ENCODE measurements at regions not wholly inside any gene's neighbourhood (a gene's known extent, or its start where the extent isn't known, plus 50 kb on each side); places are given as distances from the start of the nearest gene placed in this dataset.

DNA sequence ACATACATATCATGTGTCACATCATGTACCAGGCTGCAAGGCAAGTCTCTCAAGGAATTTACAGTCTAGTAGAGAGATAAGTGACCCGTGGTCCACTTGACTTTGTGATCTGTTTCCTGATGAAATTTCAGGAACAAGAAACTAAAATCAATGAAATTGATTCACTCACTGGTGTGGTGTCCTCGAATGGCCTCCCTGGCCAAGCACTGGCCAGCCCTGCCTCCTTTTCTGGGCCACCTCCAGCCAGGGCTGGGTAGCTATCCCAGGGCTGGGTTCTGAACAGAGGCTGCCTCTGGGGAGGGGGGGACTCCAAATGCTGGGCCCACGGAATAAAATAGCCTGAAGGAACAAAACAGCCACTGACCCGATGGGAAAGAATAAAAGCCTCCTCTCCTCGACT lies 182.2 kb downstream of the HERPUD2 start:
- Mint-ChIP-seq H3K27me3 (peaks cover 11 to 19% of the 10 kb centered on the region in 2 donors), H3K4me1 (no peaks in the 10 kb centered on the region), H3K4me3 (no peak overlapping the region), H3K36me3 (no peaks in the 10 kb centered on the region), H3K9me3 (no peaks in the 10 kb centered on the region), H3K27ac (no peak overlapping the region)
- H3K9me3 ChIP-seq, result no peaks in the 10 kb centered on the region
- DNase-seq (no peak), ATAC-seq (replicated peaks in 1 of 4) (no peak)
- no peaks in the 10 kb centered on the region for H3K36me3 ChIP-seq (ENCODE audit: control insufficient read depth in 2 of 2, extremely low read depth in 1 of 2, insufficient read depth in 1 of 2, low read length in 1 of 2)
- CTCF ChIA-PET, result no interaction called here
- peaks cover 0 to 2% of the 10 kb centered on the region in 2 experiments for H3K27me3 ChIP-seq (replicated peaks in 1 of 2; ENCODE audit: control insufficient read depth in 2 of 2, extremely low read depth in 1 of 2, insufficient read depth in 2 of 2, low read length in 1 of 2)
- H3K4me1 ChIP-seq (ENCODE audit: control insufficient read depth in 1 of 2, extremely low read depth in 1 of 2, insufficient read depth in 2 of 2, low read length in 2 of 2), result no peaks in the 10 kb centered on the region
- POLR2A ChIA-PET, result no interaction called here
- no peak overlapping the region for H3K4me3 ChIP-seq (ENCODE audit: control insufficient read depth in 1 of 2, extremely low read depth in 1 of 2, low read length in 1 of 2)
- H3K27ac ChIP-seq (ENCODE audit: low read length), result no peak overlapping the region
- 100% methylated on average over 1 of the region's 5 CpGs for WGBS (ENCODE audit: insufficient coverage)

DNA sequence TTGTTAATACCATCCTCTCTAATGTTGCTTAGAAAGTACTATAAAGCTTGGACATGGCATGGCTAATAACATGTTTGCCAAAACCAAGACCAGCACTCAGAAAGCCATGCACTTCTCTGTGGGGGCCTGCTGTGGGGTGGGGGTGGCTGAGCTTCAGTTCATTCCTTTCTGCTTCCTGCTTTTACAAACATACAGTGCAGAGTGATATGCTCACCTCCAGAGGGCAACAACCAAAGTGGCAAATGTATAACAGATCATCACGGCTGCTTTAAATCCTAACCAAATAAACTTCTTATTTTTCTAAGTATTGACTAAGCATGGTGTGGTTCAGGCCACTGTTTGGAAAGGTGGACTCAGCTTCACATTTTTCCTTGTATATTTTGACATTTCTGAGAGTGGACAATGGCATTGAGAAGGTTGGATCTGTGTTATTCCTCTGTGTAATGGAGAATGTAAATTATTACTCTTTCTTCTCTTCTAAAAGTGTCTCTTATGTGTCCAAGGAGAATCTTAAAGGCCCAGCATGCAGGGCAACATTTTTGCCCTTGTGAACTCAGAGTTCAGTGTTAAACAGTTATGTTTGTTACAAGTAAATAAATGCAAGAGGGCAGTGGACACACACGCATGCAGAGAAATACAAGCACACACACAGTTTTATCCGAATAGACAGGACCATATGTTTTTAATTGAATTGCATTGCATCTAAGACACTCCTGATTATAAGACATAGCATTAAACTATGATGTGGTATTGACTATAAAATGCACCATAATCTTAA lies 186.1 kb downstream of the HERPUD2 start:
- Histone ChIP-seq H3K4me1 (ENCODE audit: control insufficient read depth in 1 of 2, extremely low read depth in 1 of 2, insufficient read depth in 2 of 2, low read length in 2 of 2) (no peaks in the 10 kb centered on the region), H3K27me3 (replicated peaks in 1 of 2; ENCODE audit: control insufficient read depth in 2 of 2, extremely low read depth in 1 of 2, insufficient read depth in 2 of 2, low read length in 1 of 2) (peaks cover 0 to 9% of the 10 kb centered on the region in 2 experiments), H3K9me3 (no peaks in the 10 kb centered on the region), H3K4me3 (ENCODE audit: control insufficient read depth in 1 of 2, extremely low read depth in 1 of 2, low read length in 1 of 2) (no peak overlapping the region), H3K27ac (ENCODE audit: low read length) (no peak overlapping the region), H3K36me3 (ENCODE audit: control insufficient read depth in 2 of 2, extremely low read depth in 1 of 2, insufficient read depth in 1 of 2, low read length in 1 of 2) (no peaks in the 10 kb centered on the region)
- ChIA-PET POLR2A (no interaction called here), CTCF (interaction anchor here (0.6 to 1.2 kb wide), 3 partner anchors 12 to 979 kb away, joined by 3 to 12 read pairs (median 4); no protein-coding TSS in a partner anchor)
- Mint-ChIP-seq H3K27me3 (peaks cover 13 to 22% of the 10 kb centered on the region in 2 donors), H3K27ac (no peak overlapping the region), H3K4me3 (no peak overlapping the region), H3K9me3 (no peaks in the 10 kb centered on the region), H3K36me3 (no peaks in the 10 kb centered on the region), H3K4me1 (no peaks in the 10 kb centered on the region)
- ATAC-seq (replicated peaks in 1 of 4) (no peak), DNase-seq (no peak)
- WGBS (ENCODE audit: insufficient coverage), result no CpG with 5 or more reads among the region's 3 CpGs

DNA sequence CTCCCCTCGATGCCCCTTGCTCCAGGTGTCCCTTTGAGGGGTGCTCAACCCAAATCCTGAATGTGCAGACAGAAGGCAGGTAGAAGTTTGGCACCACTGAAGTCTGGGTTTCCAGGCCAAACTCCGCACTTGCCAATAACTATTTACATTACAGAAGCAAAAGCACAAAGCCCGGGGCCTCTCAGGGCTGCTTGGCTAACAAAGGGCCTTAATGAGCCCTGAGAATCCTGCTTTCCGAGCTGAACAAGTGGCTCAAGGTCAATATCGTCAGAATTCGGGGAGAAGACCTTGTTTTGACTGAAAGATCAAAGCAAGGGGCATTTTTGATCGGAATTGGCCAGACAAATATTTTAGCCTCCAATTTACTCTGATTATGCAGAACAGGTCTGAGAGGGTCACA lies 189.9 kb downstream of the HERPUD2 start:
- H3K36me3 ChIP-seq (ENCODE audit: control insufficient read depth in 2 of 2, extremely low read depth in 1 of 2, insufficient read depth in 1 of 2, low read length in 1 of 2), result no peaks in the 10 kb centered on the region
- Mint-ChIP-seq H3K4me1 (no peaks in the 10 kb centered on the region), H3K4me3 (no peak overlapping the region), H3K9me3 (no peaks in the 10 kb centered on the region), H3K27me3 (peaks cover 5 to 15% of the 10 kb centered on the region in 2 donors), H3K36me3 (no peaks in the 10 kb centered on the region), H3K27ac (no peak overlapping the region)
- no peak overlapping the region for H3K27ac ChIP-seq (ENCODE audit: low read length)
- CTCF ChIA-PET, result no interaction called here
- no peaks in the 10 kb centered on the region for H3K4me1 ChIP-seq (ENCODE audit: control insufficient read depth in 1 of 2, extremely low read depth in 1 of 2, insufficient read depth in 2 of 2, low read length in 2 of 2)
- DNase-seq (no peak), ATAC-seq (replicated peaks in 1 of 4) (no peak)
- 47% methylated on average over 3 of the region's 7 CpGs for WGBS (ENCODE audit: insufficient coverage)
- peaks cover 0 to 7% of the 10 kb centered on the region in 2 experiments for H3K27me3 ChIP-seq (replicated peaks in 1 of 2; ENCODE audit: control insufficient read depth in 2 of 2, extremely low read depth in 1 of 2, insufficient read depth in 2 of 2, low read length in 1 of 2)
- POLR2A ChIA-PET, result no interaction called here
- H3K4me3 ChIP-seq (ENCODE audit: control insufficient read depth in 1 of 2, extremely low read depth in 1 of 2, low read length in 1 of 2), result no peak overlapping the region
- no peaks in the 10 kb centered on the region for H3K9me3 ChIP-seq

DNA sequence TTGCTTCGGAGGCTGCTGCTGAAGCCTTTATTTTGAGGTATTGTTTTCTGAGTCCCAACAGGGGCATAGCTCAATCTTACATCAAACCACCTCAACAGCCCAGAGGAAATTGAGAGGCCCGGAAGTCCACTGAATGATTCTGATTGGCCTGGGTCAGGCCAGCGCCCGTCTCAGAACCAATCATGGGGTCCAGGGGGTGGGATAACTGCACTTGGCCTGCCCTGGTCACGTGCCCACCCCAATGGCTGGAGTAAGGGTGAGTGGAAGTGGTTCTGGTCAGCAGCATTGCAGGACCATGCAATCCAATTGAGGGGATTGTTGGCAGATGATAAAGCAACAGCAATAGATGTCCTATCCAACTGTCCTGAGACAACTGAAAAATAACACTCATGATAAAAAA lies 190.6 kb downstream of the HERPUD2 start:
- ATAC-seq (replicated peaks in 1 of 4) (no peak), DNase-seq (no peak)
- Histone ChIP-seq H3K4me1 (ENCODE audit: control insufficient read depth in 1 of 2, extremely low read depth in 1 of 2, insufficient read depth in 2 of 2, low read length in 2 of 2) (no peaks in the 10 kb centered on the region), H3K4me3 (ENCODE audit: control insufficient read depth in 1 of 2, extremely low read depth in 1 of 2, low read length in 1 of 2) (no peak overlapping the region), H3K9me3 (no peaks in the 10 kb centered on the region), H3K27me3 (replicated peaks in 1 of 2; ENCODE audit: control insufficient read depth in 2 of 2, extremely low read depth in 1 of 2, insufficient read depth in 2 of 2, low read length in 1 of 2) (peaks cover 0 to 7% of the 10 kb centered on the region in 2 experiments), H3K36me3 (ENCODE audit: control insufficient read depth in 2 of 2, extremely low read depth in 1 of 2, insufficient read depth in 1 of 2, low read length in 1 of 2) (no peaks in the 10 kb centered on the region), H3K27ac (ENCODE audit: low read length) (no peak overlapping the region)
- H3K27me3 Mint-ChIP-seq, result peaks cover 5 to 10% of the 10 kb centered on the region in 2 donors
- CTCF ChIA-PET, result no interaction called here
- H3K36me3 Mint-ChIP-seq, result no peaks in the 10 kb centered on the region
- no peak overlapping the region for H3K27ac Mint-ChIP-seq
- WGBS (ENCODE audit: insufficient coverage), result 59% methylated on average over 4 of the region's 5 CpGs
- no peak overlapping the region for H3K4me3 Mint-ChIP-seq
- POLR2A ChIA-PET, result no interaction called here
- no peaks in the 10 kb centered on the region for H3K9me3 Mint-ChIP-seq
- H3K4me1 Mint-ChIP-seq, result no peaks in the 10 kb centered on the region

DNA sequence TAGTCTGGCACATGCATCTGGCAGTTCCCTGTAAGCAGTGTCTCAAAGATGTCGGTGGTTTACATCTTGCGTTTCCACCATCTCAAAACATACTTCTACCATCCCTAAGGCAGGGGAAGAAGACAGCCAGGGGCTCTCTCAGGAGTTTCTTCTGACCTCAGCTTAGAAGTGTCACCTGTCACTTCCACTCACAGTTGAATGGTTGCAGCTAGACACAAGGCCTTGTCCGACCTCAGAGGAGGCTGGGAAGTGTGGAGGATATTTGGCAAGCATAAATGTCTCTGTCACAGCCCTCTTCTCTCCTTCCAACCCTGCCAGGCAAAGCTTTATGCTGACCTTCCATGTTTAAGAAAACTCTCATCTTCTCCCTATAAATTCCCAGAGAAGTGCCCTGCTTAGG lies 193.3 kb downstream of the HERPUD2 start:
- ATAC-seq (replicated peaks in 1 of 4) (no peak), DNase-seq (no peak)
- Histone ChIP-seq H3K4me1 (ENCODE audit: control insufficient read depth in 1 of 2, extremely low read depth in 1 of 2, insufficient read depth in 2 of 2, low read length in 2 of 2) (no peaks in the 10 kb centered on the region), H3K36me3 (ENCODE audit: control insufficient read depth in 2 of 2, extremely low read depth in 1 of 2, insufficient read depth in 1 of 2, low read length in 1 of 2) (no peaks in the 10 kb centered on the region), H3K9me3 (no peaks in the 10 kb centered on the region), H3K27ac (ENCODE audit: low read length) (no peak overlapping the region), H3K27me3 (replicated peaks in 1 of 2; ENCODE audit: control insufficient read depth in 2 of 2, extremely low read depth in 1 of 2, insufficient read depth in 2 of 2, low read length in 1 of 2) (peaks cover 0 to 13% of the 10 kb centered on the region in 2 experiments), H3K4me3 (ENCODE audit: control insufficient read depth in 1 of 2, extremely low read depth in 1 of 2, low read length in 1 of 2) (no peak overlapping the region)
- H3K27ac Mint-ChIP-seq, result no peak overlapping the region
- no peaks in the 10 kb centered on the region for H3K36me3 Mint-ChIP-seq
- no peaks in the 10 kb centered on the region for H3K9me3 Mint-ChIP-seq
- no CpG with 5 or more reads among the region's 3 CpGs for WGBS (ENCODE audit: insufficient coverage)
- no peak overlapping the region for H3K4me3 Mint-ChIP-seq
- peaks cover 19 to 31% of the 10 kb centered on the region in 2 donors for H3K27me3 Mint-ChIP-seq
- POLR2A ChIA-PET, result no interaction called here
- CTCF ChIA-PET, result no interaction called here
- H3K4me1 Mint-ChIP-seq, result no peaks in the 10 kb centered on the region

DNA sequence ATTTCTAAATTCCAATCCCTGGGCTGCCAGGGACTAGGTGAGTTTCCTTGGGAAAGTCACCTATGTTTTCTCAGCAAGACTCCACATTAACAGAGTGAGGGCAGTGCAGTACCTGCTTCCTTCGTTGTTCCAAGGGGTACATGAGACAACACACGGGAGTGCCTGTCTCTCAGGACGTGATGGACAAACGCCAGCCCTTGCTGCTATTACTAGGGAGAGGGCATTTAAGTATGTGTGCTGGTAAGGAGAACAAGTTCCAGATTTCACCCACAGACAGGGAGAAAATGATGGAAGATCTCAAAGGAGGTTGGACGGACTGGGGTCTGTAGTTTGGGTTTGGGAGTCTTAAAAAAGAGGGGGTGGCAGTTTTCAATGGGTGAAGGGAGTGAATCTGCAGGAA lies 195.7 kb downstream of the HERPUD2 start:
- ChIA-PET POLR2A (no interaction called here), CTCF (no interaction called here)
- 78% methylated on average over 4 of the region's 5 CpGs for WGBS (ENCODE audit: insufficient coverage)
- Histone ChIP-seq H3K27ac (ENCODE audit: low read length) (no peak overlapping the region), H3K27me3 (replicated peaks in 1 of 2; ENCODE audit: control insufficient read depth in 2 of 2, extremely low read depth in 1 of 2, insufficient read depth in 2 of 2, low read length in 1 of 2) (peaks cover 0 to 6% of the 10 kb centered on the region in 2 experiments), H3K4me3 (ENCODE audit: control insufficient read depth in 1 of 2, extremely low read depth in 1 of 2, low read length in 1 of 2) (no peak overlapping the region), H3K36me3 (ENCODE audit: control insufficient read depth in 2 of 2, extremely low read depth in 1 of 2, insufficient read depth in 1 of 2, low read length in 1 of 2) (no peaks in the 10 kb centered on the region), H3K4me1 (ENCODE audit: control insufficient read depth in 1 of 2, extremely low read depth in 1 of 2, insufficient read depth in 2 of 2, low read length in 2 of 2) (no peaks in the 10 kb centered on the region), H3K9me3 (no peaks in the 10 kb centered on the region)
- no peak overlapping the region for H3K4me3 Mint-ChIP-seq
- no peaks in the 10 kb centered on the region for H3K9me3 Mint-ChIP-seq
- no peaks in the 10 kb centered on the region for H3K4me1 Mint-ChIP-seq
- no peaks in the 10 kb centered on the region for H3K36me3 Mint-ChIP-seq
- DNase-seq (no peak), ATAC-seq (replicated peaks in 1 of 4) (no peak)
- no peak overlapping the region for H3K27ac Mint-ChIP-seq
- H3K27me3 Mint-ChIP-seq, result peaks cover 24 to 30% of the 10 kb centered on the region in 2 donors

DNA sequence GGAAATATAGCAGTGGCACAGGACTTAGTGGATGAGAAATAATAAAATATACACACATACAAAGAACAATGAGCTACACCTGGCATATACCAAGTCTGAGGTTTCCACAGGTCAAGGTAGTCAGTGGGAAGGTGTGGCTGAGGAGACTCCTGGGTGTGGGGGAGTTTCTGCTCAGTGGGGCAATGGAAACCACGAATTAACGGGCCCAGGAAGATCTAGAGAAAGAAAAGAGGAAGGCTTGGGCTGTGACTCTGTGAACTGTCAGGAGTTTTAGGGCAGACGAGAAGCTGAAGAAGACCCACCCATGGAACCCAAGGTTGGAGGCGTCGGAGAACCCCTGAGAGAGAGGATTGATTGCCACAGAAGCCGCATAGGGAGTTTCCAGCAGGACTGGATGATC lies 196.5 kb downstream of the HERPUD2 start:
- Histone ChIP-seq H3K36me3 (ENCODE audit: control insufficient read depth in 2 of 2, extremely low read depth in 1 of 2, insufficient read depth in 1 of 2, low read length in 1 of 2) (no peaks in the 10 kb centered on the region), H3K9me3 (no peaks in the 10 kb centered on the region), H3K4me3 (ENCODE audit: control insufficient read depth in 1 of 2, extremely low read depth in 1 of 2, low read length in 1 of 2) (no peak overlapping the region), H3K27me3 (replicated peaks in 1 of 2; ENCODE audit: control insufficient read depth in 2 of 2, extremely low read depth in 1 of 2, insufficient read depth in 2 of 2, low read length in 1 of 2) (peaks cover 0 to 6% of the 10 kb centered on the region in 2 experiments), H3K4me1 (ENCODE audit: control insufficient read depth in 1 of 2, extremely low read depth in 1 of 2, insufficient read depth in 2 of 2, low read length in 2 of 2) (no peaks in the 10 kb centered on the region), H3K27ac (ENCODE audit: low read length) (no peak overlapping the region)
- no peak for DNase-seq
- H3K27me3 Mint-ChIP-seq, result peaks cover 19 to 31% of the 10 kb centered on the region in 2 donors
- WGBS (ENCODE audit: insufficient coverage), result 63% methylated on average over 6 of the region's 6 CpGs
- no peak overlapping the region for H3K4me3 Mint-ChIP-seq
- CTCF ChIA-PET, result no interaction called here
- no peaks in the 10 kb centered on the region for H3K9me3 Mint-ChIP-seq
- H3K36me3 Mint-ChIP-seq, result no peaks in the 10 kb centered on the region
- POLR2A ChIA-PET, result no interaction called here
- H3K27ac Mint-ChIP-seq, result no peak overlapping the region
- no peaks in the 10 kb centered on the region for H3K4me1 Mint-ChIP-seq
- ATAC-seq (replicated peaks in 1 of 4), result no peak

All from T-cell (primary cell).